H1 (cell line): ENCODE measurements at regions not wholly inside any gene's neighbourhood (a gene's known extent, or its start where the extent isn't known, plus 50 kb on each side); places are given as distances from the start of the nearest gene placed in this dataset.

Experiments
- CTCF ChIA-PET: fragments of 300-600 bp; sonication (Branson Sonifier 250); formaldehyde crosslinking; loops from one replicate; lab custom pipeline; 2021; ENCODE audit not compliant: partially characterized antibody; lab: Charles Lee
- POLR2A ChIA-PET: fragments of 300-600 bp; sonication (Branson Sonifier 250); formaldehyde crosslinking; loops from one replicate; lab custom pipeline; 2021; ENCODE audit warnings: inconsistent platforms; ENCODE audit not compliant: partially characterized antibody; lab: Charles Lee
- DNase-seq, 2 experiments: peaks; one replicate each; pipeline versions ENCODE4 v3.0.0 to v3.0.0-alpha.2; 2010 to 2022; ENCODE audit warnings: low spot score in 2 of 2, low read depth in 1 of 2, mixed read lengths in 1 of 2
- FAIRE-seq: peaks from 2 replicates; lab custom pipeline; 2011; peaks lifted over from hg19 to GRCh38; lab: Jason Lieb, UNC
- H2AFZ ChIP-seq: 2 replicates; pipeline ENCODE4 v1.8.1; 2012; ENCODE audit warnings: low read length, inconsistent platforms
- H2AK5ac ChIP-seq: 2 replicates; pipeline ENCODE4 v1.6.1; 2013; ENCODE audit warnings: low read depth, low read length
- H2BK120ac ChIP-seq: replicated peaks from 2 replicates; pipeline ENCODE3; 2013; ENCODE audit warnings: low read depth, low read length, inconsistent platforms
- H2BK12ac ChIP-seq: 2 replicates; pipeline ENCODE4 v1.6.1; 2013; ENCODE audit warnings: low read depth, low read length
- H2BK15ac ChIP-seq: 2 replicates; pipeline ENCODE4 v1.6.1; 2013; ENCODE audit warnings: low read length
- H2BK20ac ChIP-seq: 2 replicates; pipeline ENCODE4 v1.6.1; 2013; ENCODE audit warnings: low read length
- H2BK5ac ChIP-seq: 2 replicates; pipeline ENCODE4 v1.6.1; 2013; ENCODE audit warnings: low read depth, low read length
- H3K14ac ChIP-seq: 2 replicates; pipeline ENCODE4 v1.6.1; 2013; ENCODE audit warnings: inconsistent platforms; ENCODE audit not compliant: insufficient read length
- H3K18ac ChIP-seq: 2 replicates; pipeline ENCODE4 v1.6.1; 2013; ENCODE audit warnings: low read length; ENCODE audit errors: extremely low read depth
- H3K23ac ChIP-seq: 2 replicates; pipeline ENCODE4 v1.6.1; 2013; ENCODE audit warnings: inconsistent platforms; ENCODE audit not compliant: insufficient read length
- H3K23me2 ChIP-seq: 2 replicates; pipeline ENCODE4 v1.6.1; 2013; ENCODE audit warnings: low read depth, low read length
- H3K27ac ChIP-seq: 2 replicates; pipeline ENCODE4 v1.6.1; 2011; ENCODE audit warnings: low read depth, low read length, inconsistent platforms
- H3K27me3 ChIP-seq, 4 experiments: replicated peaks in 1 of 4; 1 replicate in 1 of 4; 2 replicates in 3 of 4; pipeline versions ENCODE4 v1.6.1 to v1.8.1; 2011 to 2013; ENCODE audit warnings: low read length in 3 of 4, mild to moderate bottlenecking in 3 of 4, inconsistent platforms in 2 of 4, mixed read lengths in 2 of 4, moderate library complexity in 1 of 4; ENCODE audit not compliant: control insufficient read depth in 3 of 4, insufficient read depth in 3 of 4; ENCODE audit errors: extremely low read depth in 1 of 4
- H3K36me3 ChIP-seq, 4 experiments: 2 replicates each; pipeline versions ENCODE4 v1.6.1 to v1.8.1; 2011 to 2013; ENCODE audit warnings: mild to moderate bottlenecking in 4 of 4, low read length in 3 of 4, moderate library complexity in 2 of 4, control low read depth in 1 of 4, inconsistent platforms in 1 of 4; ENCODE audit not compliant: insufficient read depth in 4 of 4, control insufficient read depth in 2 of 4
- H3K4ac ChIP-seq: replicated peaks from 2 replicates; pipeline ENCODE3; 2013; ENCODE audit warnings: low read length, low read depth, mixed read lengths, inconsistent platforms; ENCODE audit not compliant: insufficient read length
- H3K4me1 ChIP-seq, 4 experiments: replicated peaks in 1 of 4; 1 replicate in 1 of 4; 2 replicates in 3 of 4; pipeline versions ENCODE4 v1.6.1 to v1.8.1; 2011 to 2013; ENCODE audit warnings: low read length in 3 of 4, inconsistent platforms in 2 of 4, mixed read lengths in 1 of 4; ENCODE audit not compliant: insufficient read depth in 4 of 4, control insufficient read depth in 3 of 4
- H3K4me2 ChIP-seq, 2 experiments: 2 replicates each; pipeline versions ENCODE4 v1.6.1 to v1.8.1; 2011 to 2013; ENCODE audit warnings: low read depth in 2 of 2, low read length in 2 of 2, control low read depth in 1 of 2, inconsistent platforms in 1 of 2, mild to moderate bottlenecking in 1 of 2; ENCODE audit not compliant: insufficient read depth in 1 of 2
- H3K4me3 ChIP-seq, 4 experiments: fragments of 200-600, 300-600 bp in 1 of 4; sonication (generic), shearing (Covaris generic), sonication (Bioruptor Twin) in 1 of 4; 2 replicates each; pipeline versions ENCODE4 v1.5.1 to v1.8.1; 2011 to 2016; ENCODE audit warnings: low read length in 4 of 4, low read depth in 3 of 4, control low read depth in 2 of 4, inconsistent platforms in 2 of 4, mild to moderate bottlenecking in 2 of 4, mixed read lengths in 1 of 4, moderate library complexity in 1 of 4; ENCODE audit not compliant: insufficient read depth in 2 of 4; ENCODE audit errors: extremely low read depth in 1 of 4
- H3K56ac ChIP-seq: replicated peaks from 2 replicates; pipeline ENCODE3; 2013; ENCODE audit warnings: low read depth, mild to moderate bottlenecking, mixed read lengths, low read length, inconsistent platforms; ENCODE audit not compliant: insufficient read length
- H3K79me1 ChIP-seq: 2 replicates; pipeline ENCODE4 v1.6.1; 2013; ENCODE audit warnings: low read depth, low read length, control low read depth
- H3K79me2 ChIP-seq, 2 experiments: 2 replicates each; pipeline versions ENCODE4 v1.6.1 to v1.8.1; 2012 to 2013; ENCODE audit warnings: low read length in 2 of 2, mild to moderate bottlenecking in 2 of 2, inconsistent platforms in 1 of 2; ENCODE audit not compliant: insufficient read depth in 2 of 2, control insufficient read depth in 1 of 2
- H3K9ac ChIP-seq, 4 experiments: replicated peaks in 1 of 4; 1 replicate in 1 of 4; 2 replicates in 3 of 4; pipeline versions ENCODE4 v1.6.1 to v1.8.1; 2011 to 2013; ENCODE audit warnings: low read depth in 3 of 4, low read length in 3 of 4, control low read depth in 2 of 4, mild to moderate bottlenecking in 2 of 4, moderate library complexity in 2 of 4, inconsistent platforms in 1 of 4; ENCODE audit errors: extremely low read depth in 1 of 4
- H3K9me3 ChIP-seq, 2 experiments: 2 replicates each; pipeline versions ENCODE4 v1.6.1 to v1.8.1; 2012 to 2013; ENCODE audit warnings: mild to moderate bottlenecking in 2 of 2, moderate library complexity in 2 of 2, control low read depth in 1 of 2, inconsistent platforms in 1 of 2, low read depth in 1 of 2, low read length in 1 of 2, mixed read lengths in 1 of 2; ENCODE audit not compliant: insufficient read depth in 2 of 2
- H4K20me1 ChIP-seq, 2 experiments: replicated peaks in 1 of 2; 2 replicates each; pipeline versions ENCODE3 to v1.8.1; 2011 to 2013; ENCODE audit warnings: inconsistent platforms in 2 of 2, low read length in 2 of 2, mild to moderate bottlenecking in 1 of 2; ENCODE audit not compliant: insufficient read depth in 2 of 2, control insufficient read depth in 1 of 2
- H4K5ac ChIP-seq: 2 replicates; pipeline ENCODE4 v1.6.1; 2013; ENCODE audit warnings: low read length, low read depth, mixed read lengths, inconsistent platforms; ENCODE audit not compliant: insufficient read length
- H4K8ac ChIP-seq: 2 replicates; pipeline ENCODE4 v1.8.0; 2013; ENCODE audit warnings: mild to moderate bottlenecking, moderate library complexity, low read length, inconsistent platforms; ENCODE audit not compliant: insufficient read depth; ENCODE audit errors: extremely low read depth
- H4K91ac ChIP-seq: replicated peaks from 2 replicates; pipeline ENCODE3; 2013; ENCODE audit warnings: low read length, mixed read lengths, inconsistent platforms; ENCODE audit not compliant: insufficient read length
- ATF3 ChIP-seq: IDR thresholded peaks from 2 replicates; pipeline ENCODE4 v1.6.1; 2011; ENCODE audit warnings: low read depth, mild to moderate bottlenecking, low read length; ENCODE audit not compliant: insufficient read depth
- CBX8 ChIP-seq: fragments of 300-800, 300-1000 bp; sonication (generic); IDR thresholded peaks from 2 replicates; pipeline ENCODE4 v1.7.1; 2016; ENCODE audit warnings: low read depth, low read length, borderline replicate concordance
- CHD1 ChIP-seq: IDR thresholded peaks from 2 replicates; pipeline ENCODE4 v1.6.1; 2012; ENCODE audit warnings: low read depth, low read length, improper control_type of control experiment
- RFX5 ChIP-seq: IDR thresholded peaks from 2 replicates; pipeline ENCODE4 v1.6.1; 2011; ENCODE audit warnings: low read depth, low read length, improper control_type of control experiment, borderline replicate concordance
- TAF1 ChIP-seq: IDR thresholded peaks from 2 replicates; pipeline ENCODE4 v1.6.1; 2011; ENCODE audit warnings: mild to moderate bottlenecking, low read depth, low read length
- YY1 ChIP-seq: IDR thresholded peaks from 2 replicates; pipeline ENCODE4 v1.6.1; 2011; ENCODE audit warnings: low read depth, mild to moderate bottlenecking, low read length
- WGBS, 2 experiments: shearing (Covaris generic) in 1 of 2; methylation state at CpG; one replicate each; pipeline versions ENCODE4 v1.1.6 to v1.1.7; 2013 to 2015; ENCODE audit warnings: low lambda C conversion rate in 2 of 2, mixed read lengths in 2 of 2, inconsistent platforms in 1 of 2, low coverage in 1 of 2, missing lambda C conversion rate in 1 of 2; ENCODE audit not compliant: insufficient replicate concordance in 2 of 2, insufficient coverage in 1 of 2, insufficient read length in 1 of 2; ENCODE audit errors: extremely low coverage in 1 of 2, missing lambda C conversion rate in 1 of 2; 5-methylcytosine and 5-hydroxymethylcytosine counted together

GRCh38 chr12:91249518-91250272 lies 67.1 kb upstream of the DCN start:
- Histone ChIP-seq H2AK5ac (no peak overlapping the region), H4K8ac (no peak overlapping the region), H2BK15ac (no peak overlapping the region), H4K5ac (no peak overlapping the region), H3K9ac (no peak overlapping the region), H3K18ac (no peak overlapping the region), H3K23ac (no peak overlapping the region), H3K4me3 (no peak overlapping the region), H3K23me2 (no peaks in the 10 kb centered on the region), H3K79me2 (no peaks in the 10 kb centered on the region), H3K9me3 (no peaks in the 10 kb centered on the region), H2BK5ac (no peak overlapping the region), H3K4me2 (no peak overlapping the region), H3K36me3 (no peaks in the 10 kb centered on the region), H4K20me1 (no peaks in the 10 kb centered on the region), H2AFZ (no peak overlapping the region), H2BK12ac (no peak overlapping the region), H3K4me1 (no peaks in the 10 kb centered on the region), H3K14ac (no peak overlapping the region), H4K91ac (no peak overlapping the region), H3K56ac (no peak overlapping the region), H3K27ac (no peak overlapping the region), H2BK120ac (no peak overlapping the region), H3K27me3 (no peaks in the 10 kb centered on the region), H3K79me1 (no peaks in the 10 kb centered on the region), H3K4ac (no peak overlapping the region), H2BK20ac (no peak overlapping the region)
- CTCF ChIA-PET = no interaction called here
- FAIRE-seq (no peak), DNase-seq (no peak)
- WGBS, 2 experiments = 93% methylated on average over 1 of the region's 1 CpG; no CpG with 5 or more reads in 1 of the 2 experiments
- POLR2A ChIA-PET = no interaction called here
- TF ChIP-seq TAF1 (no peak), ATF3 (no peak), CBX8 (no peak), CHD1 (no peak), YY1 (no peak), RFX5 (no peak)
